ENCODE measurements at regions not wholly inside any gene's neighbourhood (a gene's known extent, or its start where the extent isn't known, plus 50 kb on each side); places are given as distances from the start of the nearest gene placed in this dataset.

GRCh38 chr15:39194106-39194830 is 386.6 kb upstream of the THBS1 start:
- no peak for DNase-seq (ENCODE audit: low read depth in 1 of 2, low spot score in 1 of 2)

DNA sequence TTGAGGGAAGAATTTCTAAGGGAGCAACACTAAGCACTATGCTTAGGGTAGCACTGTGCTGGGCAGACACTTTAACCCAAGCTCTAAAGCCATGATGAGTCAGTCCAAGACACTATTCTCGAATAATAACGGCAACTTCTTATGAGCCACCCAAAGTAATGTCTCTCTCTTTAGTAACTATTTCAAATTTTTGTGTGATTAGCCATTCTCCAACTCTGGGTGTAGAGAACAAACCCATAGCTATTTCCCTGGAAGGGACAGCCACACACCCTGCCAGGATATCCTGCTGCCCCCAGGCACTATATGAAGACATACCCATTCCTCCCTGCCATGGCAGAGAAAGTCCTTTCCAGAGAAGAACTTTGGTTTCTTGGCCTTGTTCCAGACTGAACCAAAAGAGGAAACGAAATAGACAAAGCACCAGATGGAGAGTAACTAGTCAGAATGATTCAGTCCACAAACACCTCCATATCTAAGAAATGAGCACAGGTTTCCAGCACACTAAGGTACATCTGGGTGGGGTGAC is 384.9 kb upstream of the THBS1 start:
- DNase-seq (ENCODE audit: low read depth in 1 of 2, low spot score in 1 of 2): no peak

GRCh38 chr15:39198044-39199000 is 382.6 kb upstream of the THBS1 start:
- DNase-seq (ENCODE audit: low read depth in 1 of 2, low spot score in 1 of 2): no peak

- no peak for DNase-seq (ENCODE audit: low read depth in 1 of 2, low spot score in 1 of 2)
These were observed 381.8 kb upstream of the THBS1 start for GRCh38 chr15:39199076-39199475.

DNA sequence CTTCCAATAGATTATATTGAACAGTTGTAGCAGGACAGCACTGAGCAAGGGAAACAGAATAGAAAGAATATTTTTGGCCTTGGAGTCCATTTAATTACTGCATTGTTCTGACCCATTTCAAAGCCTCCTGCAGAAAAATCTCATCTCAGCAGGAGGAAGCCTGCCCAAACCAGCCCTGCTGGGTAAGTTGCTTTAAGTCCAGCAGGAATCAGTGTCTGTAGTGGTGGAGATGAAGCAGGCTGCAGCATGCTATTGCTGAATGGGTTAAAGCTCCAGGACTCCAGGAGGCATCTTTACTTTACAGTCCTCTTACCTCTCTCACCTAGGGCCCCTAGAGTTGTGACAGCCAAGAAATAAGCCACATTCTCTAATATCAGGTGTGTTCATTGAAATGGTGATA is 380.3 kb upstream of the THBS1 start:
- DNase-seq (ENCODE audit: low read depth in 1 of 2, low spot score in 1 of 2): no peak

DNA sequence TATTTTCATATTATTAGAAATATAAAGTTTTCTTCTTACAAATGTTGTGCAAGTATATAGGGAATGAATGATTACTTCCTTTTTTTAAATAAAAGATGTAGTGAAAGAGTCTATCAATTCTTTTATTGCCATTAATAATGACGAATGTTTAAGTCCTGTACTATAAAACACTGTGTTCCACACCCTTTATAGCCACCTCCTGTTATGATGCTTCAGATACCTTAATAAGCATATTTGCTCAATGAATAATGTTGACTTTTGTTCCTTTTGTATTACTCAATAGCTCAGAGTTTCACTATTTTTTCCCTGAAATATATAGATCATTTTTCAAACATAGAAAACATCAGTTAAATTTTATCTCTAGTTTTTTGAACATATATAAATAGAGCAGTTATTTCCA is 378.2 kb upstream of the THBS1 start:
- no peak for DNase-seq (ENCODE audit: low read depth in 1 of 2, low spot score in 1 of 2)

GRCh38 chr15:39204031-39204430 is 376.8 kb upstream of the THBS1 start:
- no peak for DNase-seq (ENCODE audit: low read depth in 1 of 2, low spot score in 1 of 2)

DNA sequence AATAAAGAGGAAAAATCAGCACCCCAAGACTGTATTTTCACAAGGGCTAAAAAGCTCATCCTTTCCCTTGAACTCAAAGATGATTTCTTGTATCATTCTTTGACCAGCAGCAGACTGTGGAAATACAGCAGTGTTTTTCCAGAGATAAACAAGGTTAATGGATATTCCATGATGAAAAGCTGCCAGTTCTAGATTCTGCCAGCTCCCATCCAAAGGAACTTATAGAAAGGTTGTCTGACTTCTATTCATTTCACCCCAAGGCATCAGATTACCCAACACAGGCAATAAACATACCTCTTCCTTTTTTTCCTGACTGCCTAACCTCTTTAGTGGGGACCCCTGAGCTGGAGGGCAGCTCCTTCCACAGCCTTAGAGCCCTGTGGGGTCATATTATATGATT is 375.8 kb upstream of the THBS1 start:
- DNase-seq (ENCODE audit: low read depth in 1 of 2, low spot score in 1 of 2): no peak

- no peak for DNase-seq (ENCODE audit: low read depth in 1 of 2, low spot score in 1 of 2)
These were observed 375.1 kb upstream of the THBS1 start for GRCh38 chr15:39205506-39206371.

GRCh38 chr15:39207532-39208115 is 373.3 kb upstream of the THBS1 start:
- DNase-seq (ENCODE audit: low read depth in 1 of 2, low spot score in 1 of 2): no peak

- DNase-seq (ENCODE audit: low read depth in 1 of 2, low spot score in 1 of 2): no peak
These were observed 372.7 kb upstream of the THBS1 start for GRCh38 chr15:39208187-39208586.

GRCh38 chr15:39209548-39210211 is 371.2 kb upstream of the THBS1 start:
- DNase-seq (ENCODE audit: low read depth in 1 of 2, low spot score in 1 of 2): no peak

DNA sequence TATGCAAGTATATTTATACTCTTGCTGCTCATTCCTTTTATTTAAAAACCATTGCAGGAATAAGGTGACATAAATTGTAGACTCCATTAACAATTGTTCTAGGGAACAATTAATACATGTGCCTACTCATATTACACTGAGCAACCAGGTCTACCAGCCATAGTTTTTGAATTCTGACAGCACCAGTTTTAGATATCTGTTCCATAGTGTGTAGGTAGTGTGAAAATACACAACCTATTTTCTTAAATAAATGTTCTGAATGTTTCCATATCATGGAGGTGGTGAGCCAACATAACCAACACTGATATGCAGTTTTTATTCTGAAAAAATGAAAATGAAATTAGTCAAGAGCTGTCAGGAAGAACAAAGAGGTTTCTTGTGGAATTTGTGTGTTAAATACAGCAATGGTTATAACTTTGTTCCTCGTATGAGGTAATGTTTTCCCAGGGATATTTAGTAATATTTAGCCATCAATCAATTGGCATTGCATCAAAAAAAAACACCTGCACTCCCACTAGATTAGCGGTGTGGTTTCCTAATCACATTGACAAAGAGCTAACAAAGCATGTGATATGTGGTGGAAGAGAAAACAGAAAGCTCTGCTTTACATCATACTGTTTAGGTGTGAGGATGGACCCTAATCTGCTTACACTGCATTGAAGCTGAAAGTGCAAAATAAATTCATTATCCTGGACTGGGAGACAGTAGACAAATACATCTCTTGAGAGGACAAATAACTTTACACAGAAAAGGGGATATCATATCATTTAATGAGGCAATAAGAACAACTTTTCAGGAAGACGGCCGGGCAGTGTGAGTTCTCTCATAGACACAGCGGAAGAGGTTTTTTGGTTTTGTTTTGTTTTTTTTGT is 369.5 kb upstream of the THBS1 start:
- DNase-seq (ENCODE audit: low read depth in 1 of 2, low spot score in 1 of 2): no peak

- no peak for DNase-seq (ENCODE audit: low read depth in 1 of 2, low spot score in 1 of 2)
These were observed 367.5 kb upstream of the THBS1 start for GRCh38 chr15:39213385-39213840.

GRCh38 chr15:39215015-39215414 is 365.9 kb upstream of the THBS1 start:
- DNase-seq (ENCODE audit: low read depth in 1 of 2, low spot score in 1 of 2): no peak

- no peak for DNase-seq (ENCODE audit: low read depth in 1 of 2, low spot score in 1 of 2)
These were observed 364.1 kb upstream of the THBS1 start for GRCh38 chr15:39216816-39217215.

DNA sequence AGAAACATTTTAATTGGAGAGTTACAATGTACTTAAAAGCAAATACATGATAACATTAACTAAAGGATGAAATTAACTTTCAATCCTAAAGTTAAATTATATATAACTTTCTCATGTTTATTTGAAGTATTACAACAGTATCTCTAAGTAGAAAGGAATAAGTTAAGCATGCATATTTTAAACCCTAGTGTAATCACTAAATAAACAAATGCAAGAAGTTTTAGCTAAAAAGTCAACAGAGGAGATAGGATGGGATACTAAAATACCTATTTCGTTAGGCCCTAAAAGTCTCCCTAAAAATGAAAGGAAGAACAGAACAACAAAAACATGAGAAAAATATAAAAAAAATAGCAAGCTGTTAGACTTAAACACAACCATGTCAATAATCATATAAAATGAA is 361.3 kb upstream of the THBS1 start:
- no peak for DNase-seq (ENCODE audit: low read depth in 1 of 2, low spot score in 1 of 2)

GRCh38 chr15:39226169-39226937 is 354.5 kb upstream of the THBS1 start:
- no peak for DNase-seq (ENCODE audit: low read depth in 1 of 2, low spot score in 1 of 2)

All from activated CD4-positive, alpha-beta T cell treated with anti-CD3 and anti-CD28 coated beads, Interleukin-2, amount 50 U/mL, for 24 hours (primary cell).